ENCODE measurements at regions not wholly inside any gene's neighbourhood (a gene's known extent, or its start where the extent isn't known, plus 50 kb on each side); places are given as distances from the start of the nearest gene placed in this dataset.

GRCh38 chr5:125578551-125578950 is 832.1 kb upstream of the ZNF608 start:
- Histone ChIP-seq H3K27me3 (ENCODE audit: control insufficient read depth in 4 of 4, insufficient read depth in 4 of 4, low read length in 3 of 4) (no peaks in the 10 kb centered on the region), H3K36me3 (ENCODE audit: control insufficient read depth in 4 of 4, insufficient read depth in 3 of 4, low read depth in 1 of 4, low read length in 3 of 4) (no peaks in the 10 kb centered on the region), H3K4me3 (ENCODE audit: low read depth in 1 of 3, low read length in 3 of 3) (no peak overlapping the region), H3K9me3 (ENCODE audit: control insufficient read depth in 4 of 4, low read length in 3 of 4) (no peaks in the 10 kb centered on the region), H3K27ac (ENCODE audit: low read depth in 1 of 2, low read length in 2 of 2) (no peak overlapping the region), H3K9ac (ENCODE audit: low read depth in 1 of 2, low read length in 2 of 2) (no peak overlapping the region), H3K4me1 (ENCODE audit: control insufficient read depth in 4 of 4, insufficient read depth in 4 of 4, low read length in 3 of 4) (peaks cover 0 to 10% (median 6%) of the 10 kb centered on the region in 4 donors)
- no peak for TF ChIP-seq FOXA1 (IDR thresholded peaks at IDR 0.05)
- TF ChIP-seq GABPA (IDR thresholded peaks at IDR 0.05 in 1 of 2, conservative IDR thresholded peaks at IDR 0.05 in 1 of 2), result no peak
- no peak for TF ChIP-seq HNF4G (IDR thresholded peaks at IDR 0.05)
- TF ChIP-seq YY1 (IDR thresholded peaks at IDR 0.05), result no peak
- no peak for TF ChIP-seq ZBTB33 (IDR thresholded peaks at IDR 0.05)
- TF ChIP-seq MAX (IDR thresholded peaks at IDR 0.05), result no peak
- no peak for TF ChIP-seq RXRA (IDR thresholded peaks at IDR 0.05)
- TF ChIP-seq JUND (IDR thresholded peaks at IDR 0.05), result no peak
- DNase-seq (ENCODE audit: low spot score), result no peak
- WGBS, result 87% methylated on average over 1 of the region's 1 CpG

- no peaks in the 10 kb centered on the region for H3K27me3 ChIP-seq (ENCODE audit: control insufficient read depth in 4 of 4, insufficient read depth in 4 of 4, low read length in 3 of 4)
- no peak overlapping the region for H3K27ac ChIP-seq (ENCODE audit: low read depth in 1 of 2, low read length in 2 of 2)
- H3K36me3 ChIP-seq (ENCODE audit: control insufficient read depth in 4 of 4, insufficient read depth in 3 of 4, low read depth in 1 of 4, low read length in 3 of 4), result no peaks in the 10 kb centered on the region
- H3K9me3 ChIP-seq (ENCODE audit: control insufficient read depth in 4 of 4, low read length in 3 of 4), result no peaks in the 10 kb centered on the region
- no peak overlapping the region for H3K9ac ChIP-seq (ENCODE audit: low read depth in 1 of 2, low read length in 2 of 2)
- H3K4me3 ChIP-seq (ENCODE audit: low read depth in 1 of 3, low read length in 3 of 3), result no peak overlapping the region
- WGBS, result 82% methylated on average over 5 of the region's 5 CpGs
- H3K4me1 ChIP-seq (ENCODE audit: control insufficient read depth in 4 of 4, insufficient read depth in 4 of 4, low read length in 3 of 4), result peaks cover 0 to 15% (median 8%) of the 10 kb centered on the region in 4 donors
- no peak for DNase-seq (ENCODE audit: low spot score)
- TF ChIP-seq SP1 (IDR thresholded peaks at IDR 0.05), result no peak
- no peak for TF ChIP-seq RAD21 (IDR thresholded peaks at IDR 0.05)
Observed at GRCh38 chr5:125579182-125579581, 832.7 kb upstream of the ZNF608 start.

GRCh38 chr5:125581311-125581710 is 834.9 kb upstream of the ZNF608 start:
- H3K36me3 ChIP-seq (ENCODE audit: control insufficient read depth in 4 of 4, insufficient read depth in 3 of 4, low read depth in 1 of 4, low read length in 3 of 4), result no peaks in the 10 kb centered on the region
- no peak for TF ChIP-seq JUND (IDR thresholded peaks at IDR 0.05)
- TF ChIP-seq YY1 (IDR thresholded peaks at IDR 0.05), result no peak
- no peak overlapping the region for H3K27ac ChIP-seq (ENCODE audit: low read depth in 1 of 2, low read length in 2 of 2)
- peaks cover 0 to 18% (median 9%) of the 10 kb centered on the region in 4 donors for H3K4me1 ChIP-seq (ENCODE audit: control insufficient read depth in 4 of 4, insufficient read depth in 4 of 4, low read length in 3 of 4)
- H3K9me3 ChIP-seq (ENCODE audit: control insufficient read depth in 4 of 4, low read length in 3 of 4), result no peaks in the 10 kb centered on the region
- no peaks in the 10 kb centered on the region for H3K27me3 ChIP-seq (ENCODE audit: control insufficient read depth in 4 of 4, insufficient read depth in 4 of 4, low read length in 3 of 4)
- no peak overlapping the region for H3K4me3 ChIP-seq (ENCODE audit: low read depth in 1 of 3, low read length in 3 of 3)
- H3K9ac ChIP-seq (ENCODE audit: low read depth in 1 of 2, low read length in 2 of 2), result no peak overlapping the region
- no peak for DNase-seq (ENCODE audit: low spot score)

GRCh38 chr5:125582352-125582751 is 835.9 kb upstream of the ZNF608 start:
- H3K27me3 ChIP-seq (ENCODE audit: control insufficient read depth in 4 of 4, insufficient read depth in 4 of 4, low read length in 3 of 4), result no peaks in the 10 kb centered on the region
- peaks cover 0 to 18% (median 9%) of the 10 kb centered on the region in 4 donors for H3K4me1 ChIP-seq (ENCODE audit: control insufficient read depth in 4 of 4, insufficient read depth in 4 of 4, low read length in 3 of 4)
- no peak for DNase-seq (ENCODE audit: low spot score)
- no peak overlapping the region for H3K4me3 ChIP-seq (ENCODE audit: low read depth in 1 of 3, low read length in 3 of 3)
- WGBS, result 30% methylated on average over 1 of the region's 1 CpG
- H3K9me3 ChIP-seq (ENCODE audit: control insufficient read depth in 4 of 4, low read length in 3 of 4), result no peaks in the 10 kb centered on the region
- no peaks in the 10 kb centered on the region for H3K36me3 ChIP-seq (ENCODE audit: control insufficient read depth in 4 of 4, insufficient read depth in 3 of 4, low read depth in 1 of 4, low read length in 3 of 4)
- peak overlapping the region in 1 of 2 donors; percentile 16 for H3K27ac ChIP-seq (ENCODE audit: low read depth in 1 of 2, low read length in 2 of 2)
- no peak overlapping the region for H3K9ac ChIP-seq (ENCODE audit: low read depth in 1 of 2, low read length in 2 of 2)
- TF ChIP-seq HNF4G (IDR thresholded peaks at IDR 0.05) (no peak), RXRA (IDR thresholded peaks at IDR 0.05) (peak in 1 of 2 donors; percentile 63), ATF3 (IDR thresholded peaks at IDR 0.05) (no peak), NR2F2 (IDR thresholded peaks at IDR 0.05) (no peak), HNF4A (conservative IDR thresholded peaks at IDR 0.05) (peak in 1 of 2 donors; percentile 50), FOXA2 (IDR thresholded peaks at IDR 0.05) (no peak), JUND (IDR thresholded peaks at IDR 0.05) (peak in 1 of 2 donors; percentile 50), EGR1 (IDR thresholded peaks at IDR 0.05; ENCODE audit: low read depth in 2 of 2) (peak in 1 of 2 donors; percentile 27), TAF1 (conservative IDR thresholded peaks at IDR 0.05) (no peak), CTCF (IDR thresholded peaks at IDR 0.05; ENCODE audit: low read depth, low read length, missing input control) (no peak), RAD21 (IDR thresholded peaks at IDR 0.05) (peak in 1 of 2 donors; percentile 41), FOXA1 (IDR thresholded peaks at IDR 0.05) (no peak), YY1 (IDR thresholded peaks at IDR 0.05) (peak; percentile 48), SP1 (IDR thresholded peaks at IDR 0.05) (no peak), MAX (IDR thresholded peaks at IDR 0.05) (peak; percentile 29)

Measured in liver (tissue), 8 donors.